IMR-90 (cell line): ENCODE measurements at regions not wholly inside any gene's neighbourhood (a gene's known extent, or its start where the extent isn't known, plus 50 kb on each side); places are given as distances from the start of the nearest gene placed in this dataset.

Experiments
- ATAC-seq: fragments of 200-7000 bp; cut with Tn5 transposase; 2 replicates; pipeline ENCODE4 v1.9.1; 2020; ENCODE audit warnings: low read depth, mild to moderate bottlenecking, moderate library complexity
- BruUV-seq: library from RNA; stranded (reverse); fragments of 400-500 nt; replicated peaks from 2 replicates; lab custom pipeline; 2021; lab: Mats Ljungman, UMichigan
- CTCF ChIA-PET: fragments of 300-600 bp; formaldehyde crosslinking; extraction: SDS; loops from one replicate; lab custom pipeline; 2021; ENCODE audit warnings: antibody characterized with exemption; lab: Yijun Ruan, JAX
- POLR2A ChIA-PET: fragments of 300-600 bp; sonication (Branson Sonifier 250); formaldehyde crosslinking; loops from one replicate; lab custom pipeline; 2022; ENCODE audit warnings: antibody characterized with exemption; ENCODE audit not compliant: unreplicated experiment; lab: Charles Lee
- DNase-seq: peaks from one replicate; pipeline ENCODE4 v3.0.0; 2013
- H2AFZ ChIP-seq: replicated peaks from 2 replicates; pipeline ENCODE3; 2013; ENCODE audit warnings: low read length, mild to moderate bottlenecking; ENCODE audit not compliant: poor library complexity
- H2AK5ac ChIP-seq: 2 replicates; pipeline ENCODE4 v1.6.1; 2013; ENCODE audit warnings: low read depth, low read length, inconsistent platforms
- H2AK9ac ChIP-seq: replicated peaks from 2 replicates; pipeline ENCODE3; 2013; ENCODE audit warnings: mild to moderate bottlenecking, low read depth, low read length, moderate library complexity; ENCODE audit not compliant: poor library complexity
- H2BK120ac ChIP-seq: 2 replicates; pipeline ENCODE4 v1.6.1; 2013; ENCODE audit warnings: low read depth, low read length, inconsistent platforms
- H2BK15ac ChIP-seq: 3 replicates; pipeline ENCODE4 v1.6.1; 2013; ENCODE audit warnings: low read depth, low read length, inconsistent platforms
- H2BK20ac ChIP-seq: 2 replicates; pipeline ENCODE4 v1.6.1; 2013; ENCODE audit warnings: low read depth, mild to moderate bottlenecking, inconsistent platforms, low read length, moderate library complexity
- H2BK5ac ChIP-seq: 2 replicates; pipeline ENCODE4 v1.6.1; 2013; ENCODE audit warnings: mild to moderate bottlenecking, low read depth, low read length, inconsistent platforms; ENCODE audit not compliant: poor library complexity, severe bottlenecking
- H3K14ac ChIP-seq: replicated peaks from 2 replicates; pipeline ENCODE4 v1.6.1; 2013; ENCODE audit warnings: low read depth, low read length, inconsistent platforms
- H3K18ac ChIP-seq: 2 replicates; pipeline ENCODE4 v1.6.1; 2013; ENCODE audit warnings: low read depth, low read length, control low read depth
- H3K23ac ChIP-seq: 2 replicates; pipeline ENCODE4 v1.6.1; 2013; ENCODE audit warnings: low read depth, low read length, inconsistent platforms
- H3K27ac ChIP-seq: 2 replicates; pipeline ENCODE4 v1.5.1; 2013; ENCODE audit warnings: mild to moderate bottlenecking, control low read depth, low read length; ENCODE audit not compliant: insufficient read depth
- H3K27me3 ChIP-seq: 2 replicates; pipeline ENCODE4 v1.6.1; 2013; ENCODE audit warnings: low read length; ENCODE audit not compliant: control insufficient read depth, insufficient read depth
- H3K36me3 ChIP-seq: 2 replicates; pipeline ENCODE4 v1.6.1; 2013; ENCODE audit warnings: low read length, mixed read lengths; ENCODE audit not compliant: control insufficient read depth, insufficient read depth
- H3K4ac ChIP-seq: 2 replicates; pipeline ENCODE4 v1.6.1; 2013; ENCODE audit warnings: low read depth, low read length, inconsistent platforms
- H3K4me1 ChIP-seq: 2 replicates; pipeline ENCODE4 v1.6.1; 2013; ENCODE audit warnings: low read length, mixed read lengths; ENCODE audit not compliant: control insufficient read depth, insufficient read depth
- H3K4me2 ChIP-seq: 2 replicates; pipeline ENCODE4 v1.6.1; 2013; ENCODE audit warnings: low read depth, mild to moderate bottlenecking, control low read depth, low read length, moderate library complexity
- H3K4me3 ChIP-seq: 2 replicates; pipeline ENCODE4 v1.5.1; 2013; ENCODE audit warnings: low read depth, mild to moderate bottlenecking, control low read depth, low read length, moderate library complexity; ENCODE audit not compliant: insufficient read depth
- H3K56ac ChIP-seq: 2 replicates; pipeline ENCODE4 v1.6.1; 2013; ENCODE audit warnings: low read length, inconsistent platforms; ENCODE audit not compliant: insufficient read depth; ENCODE audit errors: extremely low read depth
- H3K79me1 ChIP-seq, 2 experiments: 2 replicates each; pipeline ENCODE4 v1.6.1; 2013; ENCODE audit warnings: low read length in 2 of 2, inconsistent platforms in 1 of 2, low read depth in 1 of 2
- H3K9ac ChIP-seq: 2 replicates; pipeline ENCODE4 v1.6.1; 2013; ENCODE audit warnings: low read depth, low read length, control low read depth
- H3K9me1 ChIP-seq: 2 replicates; pipeline ENCODE4 v1.6.1; 2013; ENCODE audit warnings: low read length, inconsistent platforms; ENCODE audit not compliant: insufficient read depth
- H3K9me3 ChIP-seq: 2 replicates; pipeline ENCODE4 v1.6.1; 2013; ENCODE audit warnings: low read length; ENCODE audit not compliant: control insufficient read depth, insufficient read depth
- H4K20me1 ChIP-seq: 2 replicates; pipeline ENCODE4 v1.6.1; 2013; ENCODE audit warnings: low read length, inconsistent platforms; ENCODE audit not compliant: insufficient read depth
- H4K5ac ChIP-seq: 2 replicates; pipeline ENCODE4 v1.6.1; 2013; ENCODE audit warnings: mild to moderate bottlenecking, low read depth, low read length, control low read depth
- H4K8ac ChIP-seq, 2 experiments: 2 replicates each; pipeline ENCODE4 v1.6.1; 2013; ENCODE audit warnings: low read depth in 2 of 2, low read length in 2 of 2, control low read depth in 1 of 2, inconsistent platforms in 1 of 2
- H4K91ac ChIP-seq: 2 replicates; pipeline ENCODE4 v1.6.1; 2013; ENCODE audit warnings: low read depth, low read length, inconsistent platforms; ENCODE audit not compliant: insufficient read depth
- BHLHE40 ChIP-seq: fragments of 150-350 bp; IDR thresholded peaks from 2 replicates; pipeline ENCODE4 v1.6.1; 2016; ENCODE audit warnings: mild to moderate bottlenecking, low read depth, low read length
- CEBPB ChIP-seq: IDR thresholded peaks from 2 replicates; pipeline ENCODE4 v1.6.1; 2012; ENCODE audit warnings: low read depth, low read length, improper control_type of control experiment
- CHD1 ChIP-seq: IDR thresholded peaks from 2 replicates; pipeline ENCODE4 v1.6.1; 2012; ENCODE audit warnings: low read depth, low read length, improper control_type of control experiment
- CTCF ChIP-seq: conservative IDR thresholded peaks from 2 replicates; pipeline ENCODE4 v1.5.1; 2012; ENCODE audit warnings: mild to moderate bottlenecking, low read depth, low read length, improper control_type of control experiment
- ELK1 ChIP-seq: fragments of 150-350 bp; IDR thresholded peaks from 2 replicates; pipeline ENCODE4 v1.6.1; 2016; ENCODE audit warnings: low read depth, mild to moderate bottlenecking, low read length, moderate library complexity, borderline replicate concordance
- FOS ChIP-seq: fragments of 150-350 bp; IDR thresholded peaks from 2 replicates; pipeline ENCODE4 v1.6.1; 2016; ENCODE audit warnings: low read depth, low read length
- MAZ ChIP-seq: IDR thresholded peaks from 2 replicates; pipeline ENCODE4 v1.6.1; 2012; ENCODE audit warnings: low read depth, mild to moderate bottlenecking, low read length, improper control_type of control experiment, moderate library complexity, borderline replicate concordance
- NFE2L2 ChIP-seq: fragments of 150-350 bp; IDR thresholded peaks from 2 replicates; pipeline ENCODE4 v1.6.1; 2016; ENCODE audit warnings: low read depth, mild to moderate bottlenecking, low read length
- POLR2A ChIP-seq: IDR thresholded peaks from 2 replicates; pipeline ENCODE4 v1.6.1; 2012; ENCODE audit warnings: mild to moderate bottlenecking, low read depth, low read length
- RAD21 ChIP-seq: IDR thresholded peaks from 2 replicates; pipeline ENCODE4 v1.6.1; 2012; ENCODE audit warnings: low read length, improper control_type of control experiment
- RCOR1 ChIP-seq: IDR thresholded peaks from 2 replicates; pipeline ENCODE4 v1.6.1; 2012; ENCODE audit warnings: mild to moderate bottlenecking, low read length, improper control_type of control experiment; ENCODE audit not compliant: insufficient replicate concordance
- RFX5 ChIP-seq: IDR thresholded peaks from 2 replicates; pipeline ENCODE4 v1.8.0; 2012; ENCODE audit warnings: low read depth, mild to moderate bottlenecking, low read length, moderate library complexity
- SMC3 ChIP-seq: fragments of 150-350 bp; IDR thresholded peaks from 2 replicates; pipeline ENCODE4 v1.6.1; 2016; ENCODE audit warnings: low read depth, mild to moderate bottlenecking, antibody characterized with exemption, low read length, moderate library complexity
- USF2 ChIP-seq: fragments of 150-350 bp; IDR thresholded peaks from 2 replicates; pipeline ENCODE4 v1.6.1; 2017; ENCODE audit warnings: mild to moderate bottlenecking, antibody characterized with exemption, low read length, low read depth
- WGBS, 2 experiments: methylation state at CpG; one replicate each; pipeline versions ENCODE4 v1.1.5 to v1.1.7; 2013; ENCODE audit warnings: missing lambda C conversion rate in 2 of 2; ENCODE audit not compliant: insufficient read length in 1 of 2; ENCODE audit errors: extremely low coverage in 2 of 2; 5-methylcytosine and 5-hydroxymethylcytosine counted together
- dilution Hi-C: fragments of 300-500 bp; cut with HindIII; formaldehyde crosslinking; loops from one replicate; pipeline ENCODE4 v1.14.3; 2018; ENCODE audit warnings: low sequenced_read_pairs; ENCODE audit not compliant: unreplicated experiment
- in situ Hi-C: fragments of 300-500 bp; cut with MboI; formaldehyde crosslinking; loops from 3 replicates; pipeline ENCODE4 v1.14.3; 2019; ENCODE audit warnings: low sequenced_read_pairs, inconsistent platforms, mixed read lengths
- intact Hi-C: fragments of 100-400 bp; cut with micrococcal nuclease; formaldehyde crosslinking; loops from 2 replicates; pipeline ENCODE4 v1.10.0; 2022

- Histone ChIP-seq H3K4me1 (no peaks in the 10 kb centered on the region), H3K27me3 (no peaks in the 10 kb centered on the region), H3K36me3 (no peaks in the 10 kb centered on the region), H3K9ac (no peak overlapping the region), H2BK120ac (no peak overlapping the region), H2AFZ (no peak overlapping the region), H4K8ac (no peak overlapping the region), H3K4ac (no peak overlapping the region), H2BK5ac (no peak overlapping the region), H3K14ac (no peak overlapping the region), H2AK5ac (no peak overlapping the region), H3K9me3 (peaks cover 3% of the 10 kb centered on the region; the same call in 1 of the 2 replicates), H3K4me2 (no peak overlapping the region), H4K91ac (no peak overlapping the region), H4K5ac (no peak overlapping the region), H2BK20ac (no peak overlapping the region), H3K4me3 (no peak overlapping the region), H3K18ac (no peak overlapping the region), H3K56ac (no peak overlapping the region), H2BK15ac (no peak overlapping the region), H3K9me1 (no peaks in the 10 kb centered on the region), H3K23ac (no peak overlapping the region), H2AK9ac (no peak overlapping the region), H3K27ac (no peak overlapping the region), H3K79me1 (no peaks in the 10 kb centered on the region), H4K20me1 (no peaks in the 10 kb centered on the region)
- TF ChIP-seq MAZ: no peak
- no peak for TF ChIP-seq RAD21
- no peak for TF ChIP-seq CTCF
- TF ChIP-seq SMC3: no peak
- no peak for TF ChIP-seq NFE2L2
- TF ChIP-seq ELK1: no peak
- no peak for TF ChIP-seq BHLHE40
- TF ChIP-seq FOS: no peak
- TF ChIP-seq RCOR1: no peak
- no peak for TF ChIP-seq CHD1
- TF ChIP-seq USF2: no peak
- TF ChIP-seq RFX5: no peak
- no peak for TF ChIP-seq CEBPB
- no peak for TF ChIP-seq POLR2A
- no CpG with 5 or more reads among the region's 3 CpGs for WGBS, 2 experiments
- in situ Hi-C loops (no loop called here), intact Hi-C loops (no loop called here), dilution Hi-C loops (no loop called here)
- DNase-seq (no peak), ATAC-seq (no peak)
- ChIA-PET POLR2A (no interaction called here), CTCF (no interaction called here)
- no TSS peak for BruUV-seq
Measured at GRCh38 chr19:29118389-29118788, 94.6 kb downstream of the UQCRFS1 start.
